Activated T-cell treated with anti-CD3 and anti-CD28 coated beads for 1 hour (primary cell): ENCODE measurements at regions not wholly inside any gene's neighbourhood (a gene's known extent, or its start where the extent isn't known, plus 50 kb on each side); places are given as distances from the start of the nearest gene placed in this dataset.

Experiments
- DNase-seq: peaks from one replicate; pipeline ENCODE4 v3.0.0-alpha.2; 2020; ENCODE audit warnings: low read depth

GRCh38 chr13:99911965-99912566 lies 59.5 kb downstream of the ZIC5 start:
- no peak for DNase-seq

- DNase-seq = no peak
These were observed 60.2 kb downstream of the ZIC5 start for GRCh38 chr13:99911069-99911964.

GRCh38 chr13:99909836-99910619 lies 61.5 kb downstream of the ZIC5 start:
- no peak for DNase-seq

GRCh38 chr13:99909097-99909835 lies 62.3 kb downstream of the ZIC5 start:
- DNase-seq = no peak

GRCh38 chr13:99908140-99908803 lies 63.3 kb downstream of the ZIC5 start:
- no peak for DNase-seq

GRCh38 chr13:99907627-99908026 lies 63.9 kb downstream of the ZIC5 start:
- DNase-seq = no peak

GRCh38 chr13:99907038-99907437 lies 64.5 kb downstream of the ZIC5 start:
- no peak for DNase-seq

GRCh38 chr13:99905814-99906213 lies 65.8 kb downstream of the ZIC5 start:
- DNase-seq = no peak

- no peak for DNase-seq
These were observed 66.3 kb downstream of the ZIC5 start for GRCh38 chr13:99905224-99905623.

- DNase-seq = no peak
These were observed 68.4 kb downstream of the ZIC5 start for GRCh38 chr13:99903140-99903539.

- DNase-seq = no peak
These were observed 68.9 kb downstream of the ZIC5 start for GRCh38 chr13:99902657-99903056.

- DNase-seq = no peak
These were observed 70.6 kb downstream of the ZIC5 start for GRCh38 chr13:99900960-99901359.

- no peak for DNase-seq
These were observed 73.1 kb downstream of the ZIC5 start for GRCh38 chr13:99898421-99898820.

GRCh38 chr13:99897076-99897440 lies 74.5 kb downstream of the ZIC5 start:
- DNase-seq = no peak

- no peak for DNase-seq
These were observed 75.0 kb downstream of the ZIC5 start for GRCh38 chr13:99896369-99897075.

GRCh38 chr13:99895444-99896368 lies 75.9 kb downstream of the ZIC5 start:
- DNase-seq = no peak

- no peak for DNase-seq
These were observed 76.6 kb downstream of the ZIC5 start for GRCh38 chr13:99894840-99895443.

- DNase-seq = no peak
These were observed 77.3 kb downstream of the ZIC5 start for GRCh38 chr13:99894105-99894839.

GRCh38 chr13:99893567-99893966 lies 78.0 kb downstream of the ZIC5 start:
- DNase-seq = no peak
